CD4-positive, alpha-beta T cell treated with Interferon gamma for 1 hour (primary cell): ENCODE measurements at regions not wholly inside any gene's neighbourhood (a gene's known extent, or its start where the extent isn't known, plus 50 kb on each side); places are given as distances from the start of the nearest gene placed in this dataset.
"Not testable (repeated sequence)": the region's sequence is repeated elsewhere in the genome, so short reads cannot be mapped to it uniquely, and the experiment has no call there.

Source experiments
- DNase-seq: peaks from one replicate; pipeline ENCODE4 v3.0.0-alpha.2; 2020

- no peak for DNase-seq
Observed at GRCh38 chr14:25431211-25432076, 381.5 kb upstream of the STXBP6 start.

DNA sequence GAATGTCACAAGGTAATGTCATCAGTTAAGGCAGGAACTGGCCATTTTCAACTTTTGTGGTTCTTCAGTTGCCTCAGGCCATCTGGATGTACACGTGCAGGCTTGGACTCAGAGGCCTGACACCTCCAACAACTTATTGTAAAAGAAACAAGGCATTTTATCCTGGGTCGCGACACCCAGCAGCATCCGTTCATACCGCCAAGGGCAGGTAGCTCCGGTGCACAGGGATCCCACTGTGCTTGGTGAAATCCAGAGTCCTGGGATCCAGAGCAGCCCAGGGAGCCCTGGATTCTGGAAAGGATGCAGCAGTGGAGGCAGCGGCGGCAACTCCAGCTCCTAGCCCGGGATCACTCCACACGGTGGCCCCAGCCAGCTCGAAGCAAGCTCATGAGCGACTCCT lies 380.9 kb upstream of the STXBP6 start:
- no peak for DNase-seq

GRCh38 chr14:25412998-25413397 lies 363.1 kb upstream of the STXBP6 start:
- no peak for DNase-seq

- DNase-seq = no peak
Observed at GRCh38 chr14:25411781-25412757, 362.1 kb upstream of the STXBP6 start.

- no peak for DNase-seq
Observed at GRCh38 chr14:25406818-25407217, 356.9 kb upstream of the STXBP6 start.

DNA sequence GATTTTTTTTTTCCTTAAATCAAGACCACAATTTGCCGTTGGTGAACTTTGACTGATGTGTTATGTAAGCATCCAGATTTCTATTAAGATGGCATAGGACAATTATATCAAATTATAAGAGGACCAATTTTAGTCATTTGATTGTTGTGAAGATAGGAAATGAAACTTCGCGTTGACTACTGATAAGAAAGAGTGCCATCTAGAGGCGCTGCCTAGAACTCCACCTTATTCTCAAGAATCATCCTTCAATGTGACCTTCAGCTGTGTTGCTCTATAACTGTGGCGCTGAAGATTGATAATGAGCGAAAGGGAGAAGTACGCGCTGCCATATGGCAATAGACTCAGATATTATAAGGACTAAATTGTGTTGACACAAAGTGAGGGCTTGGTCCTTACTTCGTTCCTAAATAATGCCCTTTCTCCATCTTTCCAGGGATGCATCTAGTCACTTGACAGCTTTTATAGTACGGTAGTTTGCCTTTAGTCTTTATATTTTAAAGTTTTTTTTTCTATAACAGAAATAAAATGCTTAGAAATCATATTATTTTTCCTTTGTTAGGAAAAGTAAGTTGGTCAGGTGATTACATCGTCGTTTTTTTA lies 350.8 kb upstream of the STXBP6 start:
- DNase-seq = no peak

DNA sequence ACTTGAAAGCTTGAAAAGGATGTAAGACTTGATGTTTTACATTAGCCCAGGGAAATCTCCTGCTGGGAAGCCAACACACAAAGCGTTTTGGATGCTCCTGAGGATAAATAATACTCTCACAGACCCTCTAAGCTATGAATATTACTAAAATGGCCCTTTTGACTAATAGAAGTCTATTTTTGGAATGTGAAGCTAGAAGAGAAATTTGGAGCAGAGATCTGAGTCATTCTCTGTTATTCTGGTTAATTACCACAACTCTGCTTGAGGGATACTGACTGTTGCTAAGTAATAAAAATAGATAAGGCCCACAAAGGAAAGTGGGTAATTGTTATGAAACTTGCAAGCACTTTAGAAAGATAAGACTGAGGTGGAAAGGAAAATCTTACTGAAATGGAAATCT lies 346.2 kb upstream of the STXBP6 start:
- DNase-seq = no peak

DNA sequence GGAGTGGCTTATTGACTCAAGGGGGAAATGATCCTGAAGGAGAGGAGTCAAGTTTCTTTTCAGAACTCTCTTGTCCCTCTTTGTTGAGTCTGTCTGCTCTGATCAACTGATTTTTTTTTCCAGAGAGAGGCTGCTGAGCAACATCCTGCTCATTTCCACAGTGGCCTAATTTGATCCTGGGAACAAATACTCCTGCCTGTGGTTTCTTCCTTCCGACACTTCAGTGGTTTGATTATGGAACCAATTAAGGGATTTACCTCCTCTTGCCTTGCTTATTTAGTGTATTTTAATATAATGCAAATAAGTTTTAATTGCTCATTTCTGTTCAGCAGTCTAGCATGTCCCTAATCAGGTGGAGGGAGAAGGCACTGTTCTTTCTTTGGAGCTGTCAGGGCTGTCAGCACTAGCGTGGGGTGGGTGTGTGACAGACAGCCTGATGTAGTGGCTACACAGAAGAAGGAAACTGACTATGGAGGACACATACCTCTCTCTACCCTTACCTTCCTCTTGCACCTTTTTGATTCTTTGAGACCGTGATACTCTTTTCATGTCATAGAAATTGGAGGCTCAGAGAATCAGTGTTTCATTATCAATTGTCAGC lies 344.9 kb upstream of the STXBP6 start:
- no peak for DNase-seq

GRCh38 chr14:25394356-25394755 lies 344.4 kb upstream of the STXBP6 start:
- DNase-seq = no peak

GRCh38 chr14:25389948-25390347 lies 340.0 kb upstream of the STXBP6 start:
- DNase-seq = no peak

DNA sequence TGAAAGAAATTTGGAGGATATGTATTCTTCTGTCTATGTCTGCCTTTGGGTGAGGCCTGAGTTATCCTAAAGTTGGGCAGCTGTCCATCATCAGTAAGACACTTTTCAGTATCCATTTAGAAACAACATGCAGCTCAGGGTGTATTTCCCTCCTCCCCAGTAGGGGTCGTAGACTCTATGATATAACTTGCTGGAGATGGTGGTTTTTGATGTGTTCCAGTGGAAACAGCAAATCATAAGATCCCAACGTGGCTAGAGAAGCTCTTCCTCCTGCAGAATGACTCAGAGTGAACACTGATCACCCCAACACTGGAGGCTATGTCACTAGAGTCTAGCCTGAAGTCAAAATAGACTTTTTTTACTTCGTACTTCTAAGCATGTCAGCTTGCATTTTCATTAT lies 331.6 kb upstream of the STXBP6 start:
- DNase-seq = no peak

DNA sequence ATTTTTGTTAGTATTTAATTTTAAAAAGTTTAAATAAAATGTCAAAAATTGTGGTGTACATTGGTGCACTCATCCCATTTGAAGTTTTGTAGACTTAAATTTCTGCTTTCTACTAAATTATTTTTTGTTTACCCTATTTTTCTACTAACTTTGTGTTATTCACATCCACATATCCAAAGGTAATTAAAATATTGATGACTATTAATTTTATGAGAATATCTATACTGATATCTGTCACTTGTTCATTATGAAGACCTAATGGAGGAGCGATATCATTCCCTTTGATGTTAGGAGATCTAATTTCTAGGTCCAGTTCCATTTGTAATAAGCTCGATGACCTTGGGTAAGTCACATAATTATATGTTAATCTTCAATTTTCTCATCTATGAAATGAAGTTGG lies 325.7 kb upstream of the STXBP6 start:
- DNase-seq = no peak

GRCh38 chr14:25371068-25371467 lies 321.1 kb upstream of the STXBP6 start:
- DNase-seq = no peak

DNA sequence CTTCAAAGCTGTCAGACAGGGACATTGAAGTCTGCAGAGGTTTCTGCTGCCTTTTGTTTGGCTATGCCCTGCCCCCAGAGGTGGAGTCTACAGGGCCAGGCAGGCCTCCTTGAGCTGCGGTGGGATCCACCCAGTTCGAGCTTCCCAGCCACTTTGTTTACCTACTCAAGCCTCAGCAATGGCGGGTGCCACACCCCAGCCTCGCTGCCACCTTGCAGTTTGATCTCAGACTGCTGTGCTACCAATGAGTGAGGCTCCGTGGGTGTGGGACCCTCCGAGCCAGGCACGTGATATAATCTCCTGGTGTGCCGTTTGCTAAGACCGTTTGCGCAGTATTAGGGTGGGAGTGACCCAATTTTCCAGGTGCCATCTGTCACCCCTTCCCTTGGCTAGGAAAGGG lies 320.1 kb upstream of the STXBP6 start:
- DNase-seq = not testable (repeated sequence)

GRCh38 chr14:25358330-25358729 lies 308.4 kb upstream of the STXBP6 start:
- no peak for DNase-seq

DNA sequence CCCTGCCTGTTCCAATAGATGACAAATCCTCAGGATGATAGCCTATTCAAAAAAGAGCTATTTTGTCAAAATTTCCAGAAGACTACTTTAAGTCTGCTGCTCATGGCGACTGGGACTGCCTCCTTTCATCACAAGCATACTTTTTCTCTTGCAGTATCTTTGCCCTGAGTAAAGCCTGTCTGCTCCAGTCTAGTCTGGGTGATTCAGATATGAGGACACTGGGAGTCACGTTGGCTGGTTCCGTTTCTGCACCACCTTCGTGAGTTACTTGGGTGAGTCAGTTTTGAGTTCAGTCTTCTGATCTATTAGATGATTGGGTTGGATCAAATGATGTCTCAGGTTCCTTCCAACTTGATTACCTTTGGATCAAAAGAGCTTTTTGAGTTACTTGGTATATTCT lies 301.3 kb upstream of the STXBP6 start:
- no peak for DNase-seq

GRCh38 chr14:25350802-25351201 lies 300.9 kb upstream of the STXBP6 start:
- DNase-seq = no peak

GRCh38 chr14:25350021-25350420 lies 300.1 kb upstream of the STXBP6 start:
- no peak for DNase-seq

GRCh38 chr14:25349269-25349668 lies 299.3 kb upstream of the STXBP6 start:
- no peak for DNase-seq

DNA sequence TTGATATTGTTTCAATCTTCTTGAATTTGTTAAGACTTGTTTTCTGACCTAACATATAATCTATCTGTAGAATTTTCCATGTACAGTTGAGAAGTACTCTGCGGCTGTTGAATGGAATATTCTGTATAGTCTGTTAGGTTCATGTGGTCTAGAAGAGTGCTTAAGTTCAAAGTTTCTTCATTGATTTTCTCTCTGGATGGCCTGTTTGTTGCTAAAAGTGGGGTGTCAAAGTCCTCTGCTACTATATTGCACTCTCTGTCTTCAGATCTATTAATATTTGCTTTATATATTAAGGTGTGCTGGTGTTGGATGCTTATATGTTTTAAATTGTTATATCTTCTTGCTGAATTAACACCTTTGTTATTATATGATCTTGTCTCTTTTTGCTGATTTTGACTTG lies 290.9 kb upstream of the STXBP6 start:
- no peak for DNase-seq

GRCh38 chr14:25322784-25323183 lies 272.8 kb upstream of the STXBP6 start:
- no peak for DNase-seq

- DNase-seq = not testable (repeated sequence)
Observed at GRCh38 chr14:25316007-25316406, 266.1 kb upstream of the STXBP6 start.

- no peak for DNase-seq
Observed at GRCh38 chr14:25308244-25308643, 258.3 kb upstream of the STXBP6 start.
